ENCODE measurements at regions not wholly inside any gene's neighbourhood (a gene's known extent, or its start where the extent isn't known, plus 50 kb on each side); places are given as distances from the start of the nearest gene placed in this dataset.

DNA sequence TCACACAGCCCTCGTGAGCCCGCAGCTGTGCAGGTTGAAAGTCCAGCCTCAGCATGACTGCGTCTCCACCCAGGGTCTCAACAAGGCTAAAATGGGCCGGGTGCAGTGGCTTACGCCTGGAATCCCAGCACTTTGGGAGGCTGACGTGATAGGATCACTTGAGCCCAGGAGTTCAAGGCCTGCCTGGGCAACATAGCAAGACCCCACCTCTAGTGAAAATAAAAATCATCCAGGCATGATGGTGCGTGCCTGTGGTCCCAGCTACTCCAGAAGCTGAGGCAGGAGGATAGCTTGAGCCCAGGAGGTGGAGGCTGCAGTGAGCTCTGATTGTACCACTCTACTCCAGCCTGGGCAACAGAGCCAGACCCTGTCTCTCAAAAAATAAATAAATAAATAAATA, 100.8 kb upstream of the PRR5 start:
- no peaks in the 10 kb centered on the region for H3K36me3 ChIP-seq (ENCODE audit: control insufficient read depth in 2 of 3, insufficient read depth in 3 of 3, low read length in 3 of 3)
- no peak for FAIRE-seq
- intact Hi-C loops (cut with DNase I) = no loop called here
- no peak overlapping the region for H3K9ac ChIP-seq (ENCODE audit: low read length in 3 of 3)
- H3K9me3 ChIP-seq (ENCODE audit: control insufficient read depth in 2 of 3, insufficient read depth in 1 of 3, low read length in 3 of 3) = no peaks in the 10 kb centered on the region
- no peaks in the 10 kb centered on the region for H3K4me1 ChIP-seq (ENCODE audit: control insufficient read depth in 2 of 3, insufficient read depth in 2 of 3, low read depth in 1 of 3, low read length in 3 of 3)
- no peak for DNase-seq
- TF ChIP-seq, protein P1, sequence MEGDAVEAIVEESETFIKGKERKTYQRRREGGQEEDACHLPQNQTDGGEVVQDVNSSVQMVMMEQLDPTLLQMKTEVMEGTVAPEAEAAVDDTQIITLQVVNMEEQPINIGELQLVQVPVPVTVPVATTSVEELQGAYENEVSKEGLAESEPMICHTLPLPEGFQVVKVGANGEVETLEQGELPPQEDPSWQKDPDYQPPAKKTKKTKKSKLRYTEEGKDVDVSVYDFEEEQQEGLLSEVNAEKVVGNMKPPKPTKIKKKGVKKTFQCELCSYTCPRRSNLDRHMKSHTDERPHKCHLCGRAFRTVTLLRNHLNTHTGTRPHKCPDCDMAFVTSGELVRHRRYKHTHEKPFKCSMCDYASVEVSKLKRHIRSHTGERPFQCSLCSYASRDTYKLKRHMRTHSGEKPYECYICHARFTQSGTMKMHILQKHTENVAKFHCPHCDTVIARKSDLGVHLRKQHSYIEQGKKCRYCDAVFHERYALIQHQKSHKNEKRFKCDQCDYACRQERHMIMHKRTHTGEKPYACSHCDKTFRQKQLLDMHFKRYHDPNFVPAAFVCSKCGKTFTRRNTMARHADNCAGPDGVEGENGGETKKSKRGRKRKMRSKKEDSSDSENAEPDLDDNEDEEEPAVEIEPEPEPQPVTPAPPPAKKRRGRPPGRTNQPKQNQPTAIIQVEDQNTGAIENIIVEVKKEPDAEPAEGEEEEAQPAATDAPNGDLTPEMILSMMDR (IDR thresholded peaks at IDR 0.05; ENCODE audit: borderline replicate concordance, extremely low read depth, insufficient read depth) = no peak
- H3K4me3 ChIP-seq (ENCODE audit: low read length in 3 of 3) = no peak overlapping the region
- no peak overlapping the region for H3K27ac ChIP-seq (ENCODE audit: low read depth in 2 of 2, low read length in 2 of 2)
- no peaks in the 10 kb centered on the region for H3K27me3 ChIP-seq (ENCODE audit: control insufficient read depth, insufficient read depth, low read length)

DNA sequence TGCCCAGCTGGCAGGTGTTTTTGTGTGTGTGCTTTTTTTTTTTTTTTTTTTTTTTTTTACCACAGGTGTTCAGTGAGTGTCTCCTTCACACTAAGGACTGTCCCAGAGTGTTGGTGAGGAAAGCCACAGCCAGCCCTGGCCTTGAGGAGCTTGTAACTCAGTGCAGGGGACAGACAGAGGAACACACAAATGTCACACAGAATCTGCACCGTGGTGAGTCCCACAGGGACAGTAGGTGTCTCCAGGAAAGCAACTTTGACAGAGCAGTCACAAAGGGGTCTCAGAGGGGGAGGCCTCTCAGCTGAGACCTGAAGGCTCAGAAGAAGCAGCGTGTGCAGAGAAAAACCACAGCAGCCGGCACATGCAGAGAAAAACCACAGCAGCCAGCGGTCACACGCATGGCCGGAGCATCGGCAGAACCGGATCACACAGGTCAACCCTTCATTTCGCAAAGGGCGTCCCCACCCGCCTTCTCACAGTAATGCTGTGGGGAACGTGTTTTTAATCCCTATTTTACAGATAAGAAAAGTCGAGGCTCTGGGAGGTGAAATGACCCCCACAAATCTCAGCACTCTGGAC, 101.7 kb upstream of the PRR5 start:
- DNase-seq (no peak), FAIRE-seq (no peak)
- TF ChIP-seq, protein P1 (IDR thresholded peaks at IDR 0.05; ENCODE audit: borderline replicate concordance, extremely low read depth, insufficient read depth) = no peak
- no peak overlapping the region for H3K4me3 ChIP-seq (ENCODE audit: low read length in 3 of 3)
- no peak overlapping the region for H3K9ac ChIP-seq (ENCODE audit: low read length in 3 of 3)
- H3K4me1 ChIP-seq (ENCODE audit: control insufficient read depth in 2 of 3, insufficient read depth in 2 of 3, low read depth in 1 of 3, low read length in 3 of 3) = no peaks in the 10 kb centered on the region
- no peaks in the 10 kb centered on the region for H3K36me3 ChIP-seq (ENCODE audit: control insufficient read depth in 2 of 3, insufficient read depth in 3 of 3, low read length in 3 of 3)
- no peaks in the 10 kb centered on the region for H3K9me3 ChIP-seq (ENCODE audit: control insufficient read depth in 2 of 3, insufficient read depth in 1 of 3, low read length in 3 of 3)
- H3K27me3 ChIP-seq (ENCODE audit: control insufficient read depth, insufficient read depth, low read length) = no peaks in the 10 kb centered on the region
- no peak overlapping the region for H3K27ac ChIP-seq (ENCODE audit: low read depth in 2 of 2, low read length in 2 of 2)
- intact Hi-C loops (cut with DNase I) = no loop called here

DNA sequence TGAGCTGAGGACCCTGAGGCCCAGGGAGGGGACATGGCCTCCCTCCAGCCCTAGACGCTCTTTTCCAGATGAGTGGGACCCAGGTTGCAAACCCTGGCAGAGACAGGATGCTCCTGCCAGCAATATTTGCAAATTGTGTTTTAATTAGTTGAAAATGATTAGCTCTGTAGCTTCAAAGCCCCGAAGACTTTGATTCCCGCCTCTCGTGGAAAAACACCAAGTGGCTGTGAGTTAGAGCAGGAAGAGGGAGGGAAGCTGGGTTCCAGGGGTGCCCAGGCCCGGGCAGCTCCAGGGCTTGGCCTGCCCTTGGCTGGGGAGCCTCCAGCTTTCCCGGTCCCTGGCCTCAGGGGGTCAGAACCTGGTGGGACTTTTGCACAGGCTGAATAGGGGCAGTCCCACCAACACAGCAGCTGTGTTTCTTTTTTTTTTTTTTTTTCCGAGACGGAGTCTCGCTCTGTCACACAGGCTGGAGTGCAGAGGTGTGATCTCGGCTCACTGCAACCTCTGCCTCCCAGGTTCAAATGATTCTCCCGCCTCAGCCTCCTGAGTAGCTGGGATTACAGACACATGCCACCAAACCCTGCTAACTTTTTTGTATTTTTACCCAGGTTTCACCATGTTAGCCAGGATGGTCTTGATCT, 101.6 kb upstream of the RTL6 start:
- no peak overlapping the region for H3K4me3 ChIP-seq (ENCODE audit: low read length in 3 of 3)
- H3K27me3 ChIP-seq (ENCODE audit: control insufficient read depth, insufficient read depth, low read length) = no peaks in the 10 kb centered on the region
- intact Hi-C loops (cut with DNase I) = no loop called here
- H3K4me1 ChIP-seq (ENCODE audit: control insufficient read depth in 2 of 3, insufficient read depth in 2 of 3, low read depth in 1 of 3, low read length in 3 of 3) = no peaks in the 10 kb centered on the region
- no peaks in the 10 kb centered on the region for H3K9me3 ChIP-seq (ENCODE audit: control insufficient read depth in 2 of 3, insufficient read depth in 1 of 3, low read length in 3 of 3)
- TF ChIP-seq, protein P1 (IDR thresholded peaks at IDR 0.05; ENCODE audit: borderline replicate concordance, extremely low read depth, insufficient read depth) = no peak
- FAIRE-seq = no peak
- DNase-seq = no peak
- H3K27ac ChIP-seq (ENCODE audit: low read depth in 2 of 2, low read length in 2 of 2) = no peak overlapping the region
- H3K9ac ChIP-seq (ENCODE audit: low read length in 3 of 3) = no peak overlapping the region
- no peaks in the 10 kb centered on the region for H3K36me3 ChIP-seq (ENCODE audit: control insufficient read depth in 2 of 3, insufficient read depth in 3 of 3, low read length in 3 of 3)
